Neuron (in vitro differentiated cells): ENCODE measurements at regions not wholly inside any gene's neighbourhood (a gene's known extent, or its start where the extent isn't known, plus 50 kb on each side); places are given as distances from the start of the nearest gene placed in this dataset.

Experiments
- H2AFZ ChIP-seq: one replicate; pipeline ENCODE4 v1.6.1; 2013; ENCODE audit warnings: low read depth, mild to moderate bottlenecking, inconsistent platforms, low read length, moderate library complexity
- H3K27me3 ChIP-seq: one replicate; pipeline ENCODE4 v1.6.1; 2013; ENCODE audit warnings: low read length; ENCODE audit not compliant: insufficient read depth
- H3K36me3 ChIP-seq: one replicate; pipeline ENCODE4 v1.6.1; 2013; ENCODE audit warnings: low read length; ENCODE audit not compliant: insufficient read depth
- H3K4me1 ChIP-seq: one replicate; pipeline ENCODE4 v1.6.1; 2013; ENCODE audit warnings: low read length; ENCODE audit not compliant: insufficient read depth
- H3K4me3 ChIP-seq: 2 replicates; pipeline ENCODE4 v1.5.1; 2013; ENCODE audit warnings: mild to moderate bottlenecking, low read length, moderate library complexity
- H3K9me3 ChIP-seq: one replicate; pipeline ENCODE4 v1.6.1; 2013; ENCODE audit warnings: low read length

DNA sequence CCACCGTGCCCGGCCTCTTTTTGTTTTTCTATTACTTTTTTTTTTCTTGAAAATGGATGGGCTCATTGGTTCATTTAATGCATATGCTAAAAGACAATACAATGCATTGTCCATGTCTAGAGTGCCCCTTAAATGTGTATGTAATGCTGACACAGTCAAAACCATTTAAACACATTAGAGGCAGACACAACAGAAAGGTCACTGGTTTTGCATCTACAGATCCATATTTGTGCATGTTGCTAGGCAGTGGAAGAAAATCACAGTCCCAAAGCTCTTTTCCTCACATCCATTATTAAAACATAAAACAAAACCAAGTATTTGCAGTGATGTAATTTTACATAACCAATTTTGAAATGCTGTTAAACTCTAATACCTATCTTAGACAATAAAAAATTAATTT lies 389.0 kb downstream of the TAF11L14 start:
- Histone ChIP-seq H3K36me3 (no peaks in the 10 kb centered on the region), H3K4me3 (no peak overlapping the region)

DNA sequence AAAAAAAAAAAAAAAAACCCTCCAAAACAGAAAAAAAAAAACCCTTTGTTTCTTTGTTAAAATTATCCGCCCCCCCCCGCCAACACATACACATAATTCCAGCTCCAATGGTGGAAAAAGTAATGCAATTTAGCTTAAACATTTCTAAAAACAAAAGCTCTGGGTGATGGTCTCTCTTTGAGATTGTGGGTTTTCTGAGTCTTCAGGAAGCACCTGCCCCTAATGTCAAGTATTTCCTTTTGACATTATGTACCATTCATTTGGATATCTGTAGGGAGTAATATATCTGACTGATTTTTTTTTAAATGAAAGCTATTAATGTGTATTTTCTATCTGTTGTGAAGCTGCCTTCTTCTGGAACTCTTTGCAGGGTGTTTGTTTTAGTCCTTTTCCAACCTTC lies 389.7 kb downstream of the TAF11L14 start:
- Histone ChIP-seq H2AFZ (no peak overlapping the region), H3K4me1 (peaks cover 4% of the 10 kb centered on the region), H3K36me3 (no peaks in the 10 kb centered on the region), H3K27me3 (no peaks in the 10 kb centered on the region), H3K9me3 (no peaks in the 10 kb centered on the region), H3K4me3 (no peak overlapping the region)

More for the DNA sequence above, 389.0 kb downstream of the TAF11L14 start:
- Histone ChIP-seq H3K4me1 (peaks cover 4% of the 10 kb centered on the region), H2AFZ (no peak overlapping the region), H3K9me3 (no peaks in the 10 kb centered on the region), H3K27me3 (no peaks in the 10 kb centered on the region)

DNA sequence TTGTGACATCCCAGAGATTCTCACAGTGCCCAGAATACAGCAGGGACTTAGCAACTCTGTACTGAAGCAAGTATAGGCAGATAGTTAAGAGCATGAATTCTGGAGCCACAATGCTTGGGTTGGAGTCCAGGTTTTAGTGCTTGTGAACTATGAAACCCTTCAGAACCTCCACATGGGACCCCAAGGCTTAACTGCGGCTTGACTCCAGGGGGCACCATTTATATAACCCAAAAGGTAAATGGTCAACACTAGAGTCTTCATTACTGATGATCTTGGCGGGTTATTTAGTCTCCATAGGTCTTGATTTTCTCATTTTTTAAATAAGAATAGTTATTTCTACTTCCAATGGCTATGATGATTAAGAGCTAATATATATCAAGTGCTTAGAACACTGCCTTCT lies 390.3 kb downstream of the TAF11L14 start:
- Histone ChIP-seq H2AFZ (no peak overlapping the region), H3K27me3 (no peaks in the 10 kb centered on the region), H3K4me1 (peaks cover 4% of the 10 kb centered on the region), H3K4me3 (no peak overlapping the region), H3K9me3 (no peaks in the 10 kb centered on the region), H3K36me3 (no peaks in the 10 kb centered on the region)

DNA sequence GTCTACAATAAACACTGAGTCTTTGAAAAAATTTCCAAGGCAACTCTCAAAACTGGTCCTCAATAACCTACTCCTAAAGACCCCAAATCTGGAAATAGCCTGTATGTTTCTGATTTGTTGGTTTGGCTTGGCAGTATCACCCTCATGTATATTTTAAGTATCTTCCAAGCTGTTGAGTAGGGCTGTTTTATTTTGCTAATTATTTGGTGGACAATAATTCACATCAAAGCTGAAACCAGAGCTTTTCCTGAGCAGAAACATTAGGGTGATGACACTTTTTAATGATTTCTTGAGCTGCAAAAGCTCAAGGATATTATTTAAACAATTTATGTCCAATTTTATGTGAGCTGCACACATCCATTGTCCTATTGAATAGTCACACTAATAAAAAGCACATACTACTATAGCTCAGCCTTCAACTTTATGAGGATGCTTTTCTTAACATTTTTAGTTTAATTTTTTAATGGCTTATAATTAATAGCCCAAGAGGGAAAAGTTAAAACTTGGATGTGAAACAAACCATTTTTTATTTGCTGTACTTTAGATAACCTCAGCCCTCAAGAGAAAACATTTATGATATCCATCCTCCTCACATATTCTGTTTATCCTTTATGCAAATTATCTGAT lies 393.1 kb downstream of the TAF11L14 start:
- H3K4me1 ChIP-seq: peaks cover 4% of the 10 kb centered on the region
- no peak overlapping the region for H3K4me3 ChIP-seq
- no peak overlapping the region for H2AFZ ChIP-seq
- no peaks in the 10 kb centered on the region for H3K36me3 ChIP-seq
- H3K9me3 ChIP-seq: no peaks in the 10 kb centered on the region
- no peaks in the 10 kb centered on the region for H3K27me3 ChIP-seq

DNA sequence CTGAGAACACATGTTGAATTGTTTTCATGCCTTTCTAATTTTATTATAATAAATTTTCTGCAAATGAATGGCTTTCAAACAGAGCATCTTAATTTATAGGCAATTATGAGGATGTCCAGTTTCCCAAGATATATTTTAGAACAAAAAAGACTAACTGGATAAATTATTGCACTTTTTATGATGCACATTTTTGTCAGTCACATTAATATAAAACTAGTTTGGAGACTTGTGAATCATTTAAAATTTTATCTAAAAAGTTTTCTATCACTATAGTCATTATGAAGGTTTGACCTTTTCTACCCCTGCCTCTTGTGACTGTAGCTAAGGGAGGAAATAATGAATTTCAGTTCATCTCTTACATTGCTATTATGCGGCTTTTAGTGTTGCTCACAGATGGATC lies 393.8 kb downstream of the TAF11L14 start:
- Histone ChIP-seq H3K9me3 (no peaks in the 10 kb centered on the region), H2AFZ (no peak overlapping the region), H3K36me3 (no peaks in the 10 kb centered on the region), H3K4me1 (peaks cover 4% of the 10 kb centered on the region), H3K27me3 (no peaks in the 10 kb centered on the region), H3K4me3 (no peak overlapping the region)

DNA sequence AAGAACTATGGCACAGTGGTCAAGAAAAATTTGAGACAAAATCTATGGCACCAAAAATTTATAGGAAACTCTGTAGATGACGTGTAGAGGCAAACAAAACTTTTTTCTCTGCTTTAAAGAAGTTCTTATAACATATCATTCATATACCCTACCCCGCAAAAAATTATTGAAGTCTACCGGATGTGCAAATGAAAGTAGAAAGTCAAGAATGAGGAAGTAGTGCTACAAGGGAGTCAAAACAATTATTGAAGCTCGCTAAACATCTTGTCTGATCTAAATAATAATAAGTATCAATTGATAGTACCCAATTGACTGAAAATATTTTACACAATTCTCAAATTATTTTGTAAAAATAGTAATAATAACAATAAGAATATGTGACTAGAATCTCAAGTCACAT lies 398.5 kb downstream of the TAF11L14 start:
- Histone ChIP-seq H2AFZ (no peak overlapping the region), H3K36me3 (no peaks in the 10 kb centered on the region), H3K4me1 (no peaks in the 10 kb centered on the region), H3K9me3 (no peaks in the 10 kb centered on the region), H3K4me3 (no peak overlapping the region), H3K27me3 (no peaks in the 10 kb centered on the region)

DNA sequence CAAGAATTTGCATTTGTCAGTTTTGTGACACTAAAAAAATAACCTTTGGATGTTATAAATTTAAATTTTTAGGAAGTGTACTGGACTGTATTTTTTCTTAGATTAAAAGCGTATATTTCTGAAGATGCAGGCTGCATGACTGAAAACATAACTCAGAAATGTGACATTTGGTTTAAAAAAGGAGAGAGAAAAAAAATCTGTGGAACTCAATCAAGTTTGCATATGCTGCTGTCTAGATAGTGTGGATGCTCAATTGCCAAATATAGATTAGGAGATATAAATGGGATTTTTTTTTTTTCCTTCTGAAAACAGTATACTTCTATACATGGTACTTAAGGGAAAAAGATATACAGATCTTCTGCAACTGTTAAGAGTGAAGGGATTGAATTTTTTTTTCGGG lies 402.3 kb downstream of the TAF11L14 start:
- no peaks in the 10 kb centered on the region for H3K36me3 ChIP-seq

DNA sequence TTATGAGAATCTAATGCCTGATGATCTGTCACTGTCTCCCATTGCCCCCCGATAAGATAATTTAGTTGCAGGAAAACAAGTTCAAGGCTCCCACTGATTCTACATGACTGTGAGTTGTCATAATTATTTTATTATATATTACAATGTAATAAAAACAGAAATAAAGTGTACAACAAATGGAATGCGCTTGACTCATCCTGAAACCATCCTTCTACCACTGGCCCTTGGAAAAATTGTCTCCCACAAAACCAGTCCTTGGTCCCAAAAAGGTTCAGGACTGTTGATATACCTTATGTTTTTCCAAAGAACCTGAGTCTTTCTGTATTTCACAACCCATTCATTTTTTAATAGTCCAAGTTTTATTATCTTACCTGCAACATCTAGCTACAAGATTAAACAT lies 403.5 kb downstream of the TAF11L14 start:
- no peaks in the 10 kb centered on the region for H3K36me3 ChIP-seq
- no peaks in the 10 kb centered on the region for H3K27me3 ChIP-seq
- no peak overlapping the region for H2AFZ ChIP-seq
- no peaks in the 10 kb centered on the region for H3K4me1 ChIP-seq
- H3K4me3 ChIP-seq: no peak overlapping the region
- H3K9me3 ChIP-seq: no peaks in the 10 kb centered on the region

More for the DNA sequence above, 402.3 kb downstream of the TAF11L14 start:
- Histone ChIP-seq H3K9me3 (no peaks in the 10 kb centered on the region), H3K27me3 (no peaks in the 10 kb centered on the region), H3K4me1 (no peaks in the 10 kb centered on the region), H3K4me3 (no peak overlapping the region), H2AFZ (no peak overlapping the region)

DNA sequence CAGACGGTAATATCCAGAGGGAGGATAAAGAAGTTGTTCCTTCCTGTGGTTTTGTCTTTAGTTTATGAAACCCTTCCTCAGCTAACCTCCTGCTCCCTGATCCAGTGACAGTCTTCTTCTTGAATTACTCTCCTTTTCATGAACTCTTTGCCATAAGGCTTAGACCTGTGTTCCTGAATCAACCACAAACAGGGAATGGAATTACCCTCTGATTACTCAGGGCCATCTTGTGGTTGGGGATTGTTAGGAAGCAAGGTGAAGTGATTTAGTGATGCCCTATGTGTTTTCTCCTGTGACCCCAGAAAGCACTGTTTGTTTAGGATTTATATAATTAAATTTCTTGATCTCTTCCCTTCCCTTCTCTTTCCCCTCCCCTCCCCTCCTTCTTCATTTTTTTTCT lies 409.1 kb downstream of the TAF11L14 start:
- H3K4me3 ChIP-seq: no peak overlapping the region
- H3K27me3 ChIP-seq: no peaks in the 10 kb centered on the region
- no peak overlapping the region for H2AFZ ChIP-seq
- no peaks in the 10 kb centered on the region for H3K36me3 ChIP-seq
- H3K4me1 ChIP-seq: no peaks in the 10 kb centered on the region
- H3K9me3 ChIP-seq: no peaks in the 10 kb centered on the region

DNA sequence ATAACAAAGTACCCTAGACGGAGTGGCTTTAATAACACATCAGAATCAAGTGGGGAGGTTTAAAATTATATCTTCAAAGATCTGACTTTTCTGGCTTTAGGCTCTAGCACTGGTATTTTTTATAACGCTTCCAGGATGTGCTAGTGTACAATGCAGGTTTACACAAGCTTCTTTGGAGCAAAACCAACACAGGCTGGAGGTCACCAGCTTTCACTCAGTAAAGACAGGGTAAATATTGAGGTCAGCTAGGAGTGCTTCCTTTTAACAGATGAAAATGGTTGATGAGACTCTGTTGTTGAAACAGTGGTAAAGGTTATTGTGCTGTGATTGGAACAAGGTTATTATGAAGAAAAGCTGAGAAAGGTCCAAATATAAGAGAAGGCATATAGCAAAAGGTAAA lies 414.2 kb downstream of the TAF11L14 start:
- H3K4me3 ChIP-seq: no peak overlapping the region
- H3K4me1 ChIP-seq: no peaks in the 10 kb centered on the region
- no peaks in the 10 kb centered on the region for H3K36me3 ChIP-seq
- H3K27me3 ChIP-seq: no peaks in the 10 kb centered on the region
- no peaks in the 10 kb centered on the region for H3K9me3 ChIP-seq
- no peak overlapping the region for H2AFZ ChIP-seq

DNA sequence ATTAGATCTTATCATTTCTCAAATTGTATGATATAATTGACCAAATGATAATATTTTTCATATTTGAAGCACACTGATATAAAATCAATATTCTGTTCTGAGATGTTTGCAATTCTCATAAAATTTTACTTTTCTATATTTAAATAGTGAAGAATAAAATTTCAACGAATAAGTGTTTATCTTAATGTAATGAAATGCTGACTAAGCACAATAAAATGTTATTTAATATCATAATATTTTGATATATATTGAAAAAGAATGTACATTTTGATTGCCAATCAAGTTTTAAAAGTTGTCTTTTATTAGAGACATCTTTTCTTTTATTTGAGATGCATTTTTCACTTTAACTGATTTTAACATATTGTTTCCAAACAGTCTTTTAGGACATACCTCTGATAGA lies 416.1 kb downstream of the TAF11L14 start:
- no peaks in the 10 kb centered on the region for H3K27me3 ChIP-seq

DNA sequence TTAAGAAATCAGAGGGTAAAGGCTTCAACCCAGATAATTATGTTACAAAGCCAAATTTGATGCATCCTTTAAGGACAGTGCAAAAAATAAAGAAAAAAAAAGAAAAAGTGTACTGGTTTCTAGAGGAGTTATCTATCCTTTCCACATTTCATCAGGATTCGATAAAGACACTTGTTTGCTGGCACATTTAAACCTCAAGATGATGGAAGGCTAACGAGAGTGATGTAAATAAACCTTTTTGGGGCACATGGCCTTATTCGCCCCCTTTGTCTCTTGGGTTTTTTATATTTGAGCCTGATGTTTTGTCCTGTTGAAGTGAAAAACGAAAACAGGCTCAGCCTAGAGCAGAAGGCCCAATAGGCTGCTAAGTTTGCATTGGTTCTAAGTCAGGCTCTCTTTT lies 416.5 kb downstream of the TAF11L14 start:
- Histone ChIP-seq H3K9me3 (no peaks in the 10 kb centered on the region), H3K27me3 (no peaks in the 10 kb centered on the region), H3K4me1 (no peaks in the 10 kb centered on the region), H3K4me3 (no peak overlapping the region), H3K36me3 (no peaks in the 10 kb centered on the region), H2AFZ (peak overlapping the region; percentile 16)

More for the DNA sequence above, 416.1 kb downstream of the TAF11L14 start:
- H3K4me3 ChIP-seq: no peak overlapping the region
- H3K4me1 ChIP-seq: no peaks in the 10 kb centered on the region
- H2AFZ ChIP-seq: no peak overlapping the region
- no peaks in the 10 kb centered on the region for H3K36me3 ChIP-seq
- H3K9me3 ChIP-seq: no peaks in the 10 kb centered on the region

DNA sequence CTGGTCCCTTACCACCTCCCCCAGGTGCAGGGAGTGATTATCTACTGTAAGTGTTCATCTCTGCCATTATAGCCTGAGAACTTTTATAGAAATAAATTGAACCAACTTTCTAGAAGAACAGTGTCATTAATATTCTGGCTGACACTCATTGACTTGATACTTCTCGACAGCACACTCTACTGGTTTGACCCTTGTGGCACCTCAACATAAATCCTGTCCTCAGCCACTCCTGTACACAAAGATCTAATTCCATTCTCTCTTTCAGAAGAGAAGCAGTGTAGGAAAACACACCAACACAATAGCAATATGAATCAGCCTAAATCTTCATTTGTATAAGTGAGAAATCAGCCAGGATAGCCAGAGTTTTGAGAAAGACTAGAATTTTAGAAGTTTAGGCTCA lies 417.7 kb downstream of the TAF11L14 start:
- Histone ChIP-seq H3K4me3 (no peak overlapping the region), H3K4me1 (no peaks in the 10 kb centered on the region), H3K27me3 (no peaks in the 10 kb centered on the region), H3K9me3 (no peaks in the 10 kb centered on the region), H3K36me3 (no peaks in the 10 kb centered on the region), H2AFZ (no peak overlapping the region)

DNA sequence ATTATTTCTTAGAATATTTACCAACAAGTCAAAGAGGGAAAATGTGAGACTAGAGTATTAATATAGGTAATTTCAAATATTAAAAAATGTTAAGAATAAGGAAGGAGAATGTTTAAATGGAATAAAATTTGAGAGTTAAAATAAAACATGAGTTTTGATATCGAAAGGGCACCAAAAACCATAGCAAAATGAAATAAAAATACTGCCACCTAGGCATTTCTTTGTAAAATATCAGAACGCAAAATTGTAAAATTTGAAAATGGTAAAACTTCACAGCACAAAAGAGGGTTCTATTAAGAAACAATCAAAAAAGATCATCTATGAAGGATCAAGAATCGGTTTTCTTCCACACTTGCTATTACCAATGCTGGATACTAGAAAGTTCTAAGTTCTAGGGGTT lies 418.3 kb downstream of the TAF11L14 start:
- no peaks in the 10 kb centered on the region for H3K27me3 ChIP-seq
- H3K36me3 ChIP-seq: no peaks in the 10 kb centered on the region
- H3K9me3 ChIP-seq: no peaks in the 10 kb centered on the region
- no peak overlapping the region for H2AFZ ChIP-seq
- no peaks in the 10 kb centered on the region for H3K4me1 ChIP-seq
- no peak overlapping the region for H3K4me3 ChIP-seq
